Fibroblast of gingiva (primary cell): ENCODE measurements at regions not wholly inside any gene's neighbourhood (a gene's known extent, or its start where the extent isn't known, plus 50 kb on each side); places are given as distances from the start of the nearest gene placed in this dataset.
A peak's percentile ranks its signal among the peaks of the same experiment; 100 is the strongest.

Source experiments
- DNase-seq: peaks from one replicate; pipeline ENCODE4 v3.0.0-alpha.2; 2011; ENCODE audit warnings: low read depth

GRCh38 chr21:28235169-28235895 is 757.3 kb downstream of the LTN1 start:
- DNase-seq: no peak

GRCh38 chr21:28234326-28234725 is 758.4 kb downstream of the LTN1 start:
- DNase-seq: no peak

- no peak for DNase-seq
These were observed 759.0 kb downstream of the LTN1 start for GRCh38 chr21:28233536-28234220.

GRCh38 chr21:28230559-28230958 is 762.1 kb downstream of the LTN1 start:
- peak; percentile 22 for DNase-seq

- peak; percentile 73 for DNase-seq
These were observed 762.9 kb downstream of the LTN1 start for GRCh38 chr21:28229814-28230213.

- DNase-seq: no peak
These were observed 764.1 kb downstream of the LTN1 start for GRCh38 chr21:28228636-28228995.

GRCh38 chr21:28227881-28228635 is 764.6 kb downstream of the LTN1 start:
- DNase-seq: no peak

GRCh38 chr21:28226563-28226962 is 766.1 kb downstream of the LTN1 start:
- no peak for DNase-seq

- DNase-seq: no peak
These were observed 768.4 kb downstream of the LTN1 start for GRCh38 chr21:28224191-28224726.

- no peak for DNase-seq
These were observed 770.7 kb downstream of the LTN1 start for GRCh38 chr21:28221984-28222383.

- DNase-seq: peak; percentile 12
These were observed 772.0 kb downstream of the LTN1 start for GRCh38 chr21:28220680-28221079.

GRCh38 chr21:28216976-28217523 is 775.6 kb downstream of the LTN1 start:
- DNase-seq: no peak

- DNase-seq: peak; percentile 84
These were observed 777.3 kb downstream of the LTN1 start for GRCh38 chr21:28215214-28215954.

GRCh38 chr21:28214786-28215185 is 777.9 kb downstream of the LTN1 start:
- no peak for DNase-seq

- peak; percentile 52 for DNase-seq
These were observed 779.4 kb downstream of the LTN1 start for GRCh38 chr21:28213261-28213660.

- DNase-seq: no peak
These were observed 780.6 kb downstream of the LTN1 start for GRCh38 chr21:28212061-28212460.

GRCh38 chr21:28207436-28208173 is 785.1 kb downstream of the LTN1 start:
- DNase-seq: peak; percentile 83

- no peak for DNase-seq
These were observed 792.0 kb downstream of the LTN1 start for GRCh38 chr21:28200726-28201125.

GRCh38 chr21:28196981-28197380 is 795.7 kb downstream of the LTN1 start:
- no peak for DNase-seq

- no peak for DNase-seq
These were observed 799.5 kb downstream of the LTN1 start for GRCh38 chr21:28193189-28193588.

- no peak for DNase-seq
These were observed 806.1 kb downstream of the LTN1 start for GRCh38 chr21:28186604-28187003.
